SK-N-MC (cell line): ENCODE measurements at regions not wholly inside any gene's neighbourhood (a gene's known extent, or its start where the extent isn't known, plus 50 kb on each side); places are given as distances from the start of the nearest gene placed in this dataset.

Source experiments
- EZH2 ChIP-seq: fragments of 200-600 bp; sonication (generic); IDR thresholded peaks from one replicate; pipeline ENCODE4 v1.6.1; 2017; ENCODE audit warnings: antibody characterized with exemption
- FOXP2 ChIP-seq: optimal IDR thresholded peaks from 2 replicates; pipeline ENCODE3; 2011; ENCODE audit warnings: mild to moderate bottlenecking, moderate library complexity; ENCODE audit not compliant: insufficient read depth; ENCODE audit errors: extremely low read length, control extremely low read depth
- POLR2AphosphoS5 ChIP-seq: IDR thresholded peaks from 2 replicates; pipeline ENCODE4 v1.6.1; 2012; ENCODE audit warnings: mild to moderate bottlenecking, low read depth, low read length, borderline replicate concordance

DNA sequence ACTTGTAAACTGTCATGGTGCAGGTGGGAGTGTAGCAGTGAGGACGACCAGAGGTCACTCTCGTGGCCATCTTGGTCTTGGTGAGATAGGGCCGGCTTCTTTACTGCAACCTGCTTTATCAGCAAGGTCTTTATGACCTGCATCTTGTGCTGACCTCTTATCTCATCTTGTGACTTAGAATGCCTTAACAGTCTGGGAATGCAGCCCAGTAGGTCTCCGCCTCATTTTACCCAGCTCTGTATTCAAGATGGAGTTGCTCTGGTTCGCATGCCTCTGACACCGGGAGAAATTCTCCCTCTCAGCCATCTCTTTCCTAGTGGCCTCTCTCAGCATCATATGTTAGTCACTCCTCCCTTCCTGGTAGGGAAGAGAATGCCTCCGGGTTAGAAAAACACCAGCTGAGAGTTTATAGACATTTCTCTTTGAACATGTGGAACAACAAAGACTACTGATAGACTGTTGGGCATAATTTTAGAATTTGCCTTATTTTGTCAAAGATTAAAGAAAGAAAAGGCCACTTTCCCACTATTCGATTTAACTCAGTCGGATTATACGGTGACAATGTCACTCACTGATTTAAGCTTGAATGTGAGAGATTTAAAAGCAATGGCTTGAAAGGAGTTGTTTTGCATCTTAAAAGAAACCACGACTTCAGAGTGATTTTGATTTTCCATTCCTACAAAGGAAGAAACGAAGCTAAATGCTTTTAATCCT lies 67.9 kb upstream of the SNX9 start:
- TF ChIP-seq POLR2AphosphoS5 (no peak), EZH2 (no peak), FOXP2 (no peak)
